Endothelial cell of umbilical vein (primary cell): ENCODE measurements at regions not wholly inside any gene's neighbourhood (a gene's known extent, or its start where the extent isn't known, plus 50 kb on each side); places are given as distances from the start of the nearest gene placed in this dataset.

ENCODE experiments used
- CTCF ChIP-seq, 2 donors: IDR thresholded peaks; 1 replicate in 1 of 2; 2 replicates in 1 of 2; pipeline ENCODE4 v1.5.1; 2011; ENCODE audit warnings: low read length in 2 of 2, mild to moderate bottlenecking in 2 of 2, moderate library complexity in 2 of 2, control low read depth in 1 of 2, inconsistent platforms in 1 of 2, low read depth in 1 of 2; ENCODE audit not compliant: insufficient read depth in 1 of 2; ENCODE audit errors: extremely low read depth in 1 of 2
- EZH2 ChIP-seq: IDR thresholded peaks from 2 replicates; pipeline ENCODE4 v1.6.1; 2012; ENCODE audit warnings: borderline replicate concordance, low read depth, mild to moderate bottlenecking, moderate library complexity, low read length, inconsistent platforms; ENCODE audit not compliant: severe bottlenecking
- MAX ChIP-seq: IDR thresholded peaks from 2 replicates; pipeline ENCODE4 v1.6.1; 2011; ENCODE audit not compliant: insufficient read depth, insufficient read length

GRCh38 chr12:30423330-30423729 is 272.3 kb downstream of the IPO8 start:
- TF ChIP-seq EZH2 = no peak
- no peak for TF ChIP-seq CTCF (IDR thresholded peaks at IDR 0.05; ENCODE audit: extremely low read depth in 1 of 2, insufficient read depth in 1 of 2, low read depth in 1 of 2, low read length in 2 of 2)
- no peak for TF ChIP-seq MAX
